OCI-LY3 (cell line): ENCODE measurements at regions not wholly inside any gene's neighbourhood (a gene's known extent, or its start where the extent isn't known, plus 50 kb on each side); places are given as distances from the start of the nearest gene placed in this dataset.

Experiments used
- H2AFZ ChIP-seq: fragments of 200-600, 300-600 bp; shearing (Covaris generic); 2 replicates; pipeline ENCODE4 v1.6.0; 2014; ENCODE audit warnings: antibody characterized with exemption, low read depth, low read length
- H3K27ac ChIP-seq: fragments of 200-600, 300-600 bp; sonication (generic); 2 replicates; pipeline ENCODE4 v1.5.1; 2014; ENCODE audit warnings: mild to moderate bottlenecking, low read length, moderate library complexity, mixed read lengths
- H3K27me3 ChIP-seq: fragments of 200-600, 300-600 bp; sonication (generic); 2 replicates; pipeline ENCODE4 v1.6.1; 2014; ENCODE audit warnings: low read depth, low read length, mixed read lengths
- H3K36me3 ChIP-seq: fragments of 200-600, 300-600 bp; sonication (generic); replicated peaks from 2 replicates; pipeline ENCODE3; 2014; ENCODE audit warnings: low read depth, low read length, mixed read lengths
- H3K4me1 ChIP-seq: fragments of 300-600, 200-600 bp; sonication (generic); 2 replicates; pipeline ENCODE4 v1.6.1; 2014; ENCODE audit warnings: low read length, mixed read lengths
- H3K4me2 ChIP-seq: fragments of 200-600, 300-600 bp; sonication (generic); 2 replicates; pipeline ENCODE4 v1.6.1; 2014; ENCODE audit warnings: low read length, mixed read lengths
- H3K4me3 ChIP-seq: fragments of 300-600, 200-600 bp; sonication (generic); 2 replicates; pipeline ENCODE4 v1.5.1; 2014; ENCODE audit warnings: antibody characterized with exemption, mild to moderate bottlenecking, low read length, moderate library complexity
- H3K79me2 ChIP-seq: fragments of 300-600, 200-600 bp; shearing (Covaris generic); 2 replicates; pipeline ENCODE4 v1.6.1; 2014; ENCODE audit warnings: mild to moderate bottlenecking, low read length, mixed read lengths
- H3K9ac ChIP-seq: fragments of 300-600, 200-600 bp; shearing (Covaris generic); 2 replicates; pipeline ENCODE4 v1.6.0; 2014; ENCODE audit warnings: mild to moderate bottlenecking, low read length, moderate library complexity
- H3K9me3 ChIP-seq: fragments of 200-600, 300-600 bp; shearing (Covaris generic); 2 replicates; pipeline ENCODE4 v1.6.1; 2014; ENCODE audit warnings: low read length, mixed read lengths; ENCODE audit not compliant: insufficient read depth
- H4K20me1 ChIP-seq: fragments of 200-600, 300-600 bp; sonication (generic); 2 replicates; pipeline ENCODE4 v1.6.1; 2016; ENCODE audit warnings: low read length, mixed read lengths; ENCODE audit not compliant: insufficient read depth
- EZH2phosphoT487 ChIP-seq: fragments of 200-600 bp; shearing (Covaris generic); IDR thresholded peaks from 2 replicates; pipeline ENCODE4 v1.6.1; 2018; ENCODE audit warnings: antibody characterized with exemption, mixed run types, low read depth
- TF ChIP-seq, protein P1 (sequence below): fragments of 200-600, 300-600 bp; sonication (generic); IDR thresholded peaks from 2 replicates; pipeline ENCODE4 v1.5.1; 2014; ENCODE audit warnings: antibody characterized with exemption, low read length, low read depth

DNA sequence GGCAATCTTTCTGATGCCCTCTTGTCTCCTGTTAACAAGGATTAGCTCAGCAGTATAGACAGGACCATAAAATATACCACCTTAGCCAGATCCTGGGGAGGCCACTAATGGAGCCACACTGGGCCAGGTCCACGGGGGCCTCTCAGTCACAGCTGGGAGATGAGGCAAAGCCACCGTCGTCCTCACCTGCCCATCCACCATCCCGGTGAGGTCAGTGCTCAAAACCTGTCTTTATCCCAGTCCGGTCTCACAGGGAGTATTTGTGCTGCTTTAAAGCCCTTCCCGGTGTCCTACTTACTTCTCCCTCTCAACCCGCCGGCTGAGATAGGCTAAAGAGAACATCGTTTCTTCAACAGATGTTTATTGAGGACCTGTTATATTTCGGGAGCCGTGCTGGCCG, 104.3 kb downstream of the EDN3 start:
- Histone ChIP-seq H3K4me3 (no peak overlapping the region), H3K4me1 (peaks cover 5% of the 10 kb centered on the region; the same call in 1 of the 2 replicates), H3K27ac (no peak overlapping the region), H4K20me1 (no peaks in the 10 kb centered on the region), H3K9me3 (no peaks in the 10 kb centered on the region), H3K27me3 (peaks cover 80% of the 10 kb centered on the region), H3K9ac (no peak overlapping the region), H3K36me3 (no peaks in the 10 kb centered on the region), H2AFZ (no peak overlapping the region), H3K4me2 (no peak overlapping the region), H3K79me2 (no peaks in the 10 kb centered on the region)
- TF ChIP-seq, protein P1, sequence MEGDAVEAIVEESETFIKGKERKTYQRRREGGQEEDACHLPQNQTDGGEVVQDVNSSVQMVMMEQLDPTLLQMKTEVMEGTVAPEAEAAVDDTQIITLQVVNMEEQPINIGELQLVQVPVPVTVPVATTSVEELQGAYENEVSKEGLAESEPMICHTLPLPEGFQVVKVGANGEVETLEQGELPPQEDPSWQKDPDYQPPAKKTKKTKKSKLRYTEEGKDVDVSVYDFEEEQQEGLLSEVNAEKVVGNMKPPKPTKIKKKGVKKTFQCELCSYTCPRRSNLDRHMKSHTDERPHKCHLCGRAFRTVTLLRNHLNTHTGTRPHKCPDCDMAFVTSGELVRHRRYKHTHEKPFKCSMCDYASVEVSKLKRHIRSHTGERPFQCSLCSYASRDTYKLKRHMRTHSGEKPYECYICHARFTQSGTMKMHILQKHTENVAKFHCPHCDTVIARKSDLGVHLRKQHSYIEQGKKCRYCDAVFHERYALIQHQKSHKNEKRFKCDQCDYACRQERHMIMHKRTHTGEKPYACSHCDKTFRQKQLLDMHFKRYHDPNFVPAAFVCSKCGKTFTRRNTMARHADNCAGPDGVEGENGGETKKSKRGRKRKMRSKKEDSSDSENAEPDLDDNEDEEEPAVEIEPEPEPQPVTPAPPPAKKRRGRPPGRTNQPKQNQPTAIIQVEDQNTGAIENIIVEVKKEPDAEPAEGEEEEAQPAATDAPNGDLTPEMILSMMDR, result no peak
- no peak for TF ChIP-seq EZH2phosphoT487

DNA sequence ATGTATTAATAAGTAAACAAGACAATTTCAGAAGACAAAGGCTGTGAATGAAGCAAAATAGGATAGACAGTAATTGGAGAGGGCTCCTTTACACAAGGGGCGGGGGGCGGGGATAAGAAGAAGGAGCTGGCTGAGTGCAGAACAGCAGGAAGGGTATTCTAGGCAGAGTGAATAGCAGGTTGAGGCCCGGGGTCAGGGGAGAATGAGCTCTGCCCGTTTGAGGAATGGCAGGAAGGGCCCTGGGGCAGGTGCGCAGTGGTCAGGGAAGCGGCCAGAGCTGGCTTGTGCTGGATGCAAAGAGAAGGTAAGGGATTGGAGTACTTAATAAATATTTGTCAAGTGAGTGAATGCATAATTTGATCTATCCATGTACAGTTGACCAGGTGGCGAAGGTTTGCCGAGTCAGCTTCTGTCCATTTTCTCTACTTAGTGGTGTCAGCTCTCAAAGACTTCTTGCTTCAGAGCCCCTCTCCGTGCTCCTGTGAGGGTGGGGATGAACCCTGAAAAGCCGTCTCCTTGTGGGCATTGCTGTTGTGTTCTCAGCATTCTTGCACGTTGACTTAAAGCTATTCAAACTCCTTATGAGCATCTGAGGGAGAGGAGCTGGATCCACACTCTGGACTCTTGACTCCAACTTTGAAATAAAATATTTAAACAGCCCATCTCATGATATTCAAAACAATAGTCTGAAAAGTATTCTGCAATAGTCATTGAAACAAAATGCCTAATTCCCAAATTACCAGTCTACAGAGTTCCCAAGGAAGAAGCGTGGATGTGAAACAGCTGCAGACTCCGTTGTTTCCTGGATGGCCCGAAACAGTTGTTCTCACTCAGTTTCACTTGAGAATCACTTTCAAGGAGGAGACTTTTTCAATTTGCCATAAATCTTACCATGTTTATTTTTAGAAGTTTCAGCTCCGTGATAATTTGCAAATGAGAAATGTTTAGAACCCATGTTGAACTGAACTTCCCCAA, 105.1 kb downstream of the EDN3 start:
- Histone ChIP-seq H3K36me3 (no peaks in the 10 kb centered on the region), H3K27me3 (peaks cover 77% of the 10 kb centered on the region), H3K9ac (no peak overlapping the region), H3K4me1 (peaks cover 5% of the 10 kb centered on the region; the same call in 1 of the 2 replicates), H3K79me2 (no peaks in the 10 kb centered on the region), H4K20me1 (no peaks in the 10 kb centered on the region), H3K4me2 (no peak overlapping the region), H3K4me3 (no peak overlapping the region), H2AFZ (no peak overlapping the region), H3K27ac (no peak overlapping the region), H3K9me3 (no peaks in the 10 kb centered on the region)
- TF ChIP-seq, protein P1, result no peak
- TF ChIP-seq EZH2phosphoT487, result no peak

DNA sequence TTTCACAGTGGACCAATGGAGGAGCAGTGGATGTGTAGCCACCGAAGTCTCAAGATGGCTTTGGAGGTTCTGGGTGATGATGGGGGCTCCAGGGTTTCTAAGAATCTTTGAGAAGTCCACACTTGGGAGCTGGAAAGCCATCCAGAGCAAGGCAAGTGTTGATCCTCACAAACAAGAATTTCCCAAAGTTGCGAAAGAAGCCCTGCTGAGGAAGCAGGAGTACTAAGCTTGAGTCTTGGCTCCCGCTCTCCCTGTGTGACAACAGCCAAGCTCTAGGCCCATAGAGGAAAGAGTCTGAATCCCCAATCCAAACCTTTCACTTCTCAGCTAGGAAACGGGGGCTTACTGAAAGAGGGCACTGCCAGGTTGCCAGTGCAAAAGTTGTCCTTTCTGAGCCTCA, 106.0 kb downstream of the EDN3 start:
- Histone ChIP-seq H3K36me3 (no peaks in the 10 kb centered on the region), H3K27me3 (peaks cover 69% of the 10 kb centered on the region), H2AFZ (no peak overlapping the region), H3K4me2 (no peak overlapping the region), H3K4me1 (peaks cover 5% of the 10 kb centered on the region; the same call in 1 of the 2 replicates), H3K79me2 (no peaks in the 10 kb centered on the region), H3K4me3 (no peak overlapping the region), H3K9me3 (no peaks in the 10 kb centered on the region), H3K9ac (no peak overlapping the region), H4K20me1 (no peaks in the 10 kb centered on the region), H3K27ac (no peak overlapping the region)
- TF ChIP-seq EZH2phosphoT487, result no peak
- TF ChIP-seq, protein P1, result no peak

DNA sequence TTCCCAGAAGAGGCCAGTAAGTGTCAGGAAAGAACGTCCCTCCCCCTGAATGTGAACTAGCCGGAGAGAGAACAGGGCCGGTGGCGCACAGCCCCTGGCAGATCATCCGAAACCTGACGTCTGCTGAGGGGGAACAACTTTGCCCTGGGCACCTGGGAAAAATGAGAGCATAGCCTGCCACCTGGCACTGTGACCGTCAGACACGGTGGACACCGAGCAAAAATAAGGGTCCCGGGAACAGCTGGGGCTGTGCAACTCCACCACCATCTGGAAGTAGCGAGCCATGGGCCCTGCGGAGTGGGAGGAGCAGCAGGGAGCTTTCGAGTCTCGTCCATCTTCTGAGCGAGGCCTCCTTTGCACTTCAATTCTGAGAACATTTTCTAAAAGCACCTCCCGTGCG, 110.8 kb downstream of the EDN3 start:
- Histone ChIP-seq H3K4me1 (no peaks in the 10 kb centered on the region), H3K27me3 (peaks cover 60% of the 10 kb centered on the region), H4K20me1 (no peaks in the 10 kb centered on the region), H3K9me3 (no peaks in the 10 kb centered on the region), H3K9ac (no peak overlapping the region), H2AFZ (no peak overlapping the region), H3K36me3 (no peaks in the 10 kb centered on the region), H3K27ac (no peak overlapping the region), H3K4me3 (no peak overlapping the region), H3K4me2 (no peak overlapping the region), H3K79me2 (no peaks in the 10 kb centered on the region)
- TF ChIP-seq EZH2phosphoT487, result no peak
- TF ChIP-seq, protein P1, result no peak
